ENCODE measurements at regions not wholly inside any gene's neighbourhood (a gene's known extent, or its start where the extent isn't known, plus 50 kb on each side); places are given as distances from the start of the nearest gene placed in this dataset.
A peak's percentile ranks its signal among the peaks of the same experiment; 100 is the strongest.

DNA sequence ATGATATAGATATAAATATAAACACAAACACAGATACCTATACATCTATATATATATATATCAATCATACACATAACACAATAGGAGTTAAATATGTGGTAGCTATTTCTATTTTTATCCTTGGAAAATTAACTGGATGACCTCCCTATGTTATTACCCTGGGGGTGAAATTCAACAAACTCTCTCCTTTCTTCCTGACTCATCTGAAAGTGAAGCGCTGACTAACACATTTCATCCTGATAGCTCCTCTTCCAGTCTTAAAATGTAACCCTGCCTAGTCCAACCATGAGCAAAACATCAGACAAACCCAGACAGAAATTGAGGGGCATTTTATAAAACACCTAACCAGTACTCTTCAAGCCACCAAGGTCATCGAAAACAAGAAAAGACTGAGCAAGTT, 220.6 kb upstream of the ISX start:
- 94 to 97% methylated on average over 2 of the region's 2 CpGs for WGBS, 2 donors
- no peak for TF ChIP-seq POLR2A (IDR thresholded peaks at IDR 0.05)
- TF ChIP-seq, protein P1, sequence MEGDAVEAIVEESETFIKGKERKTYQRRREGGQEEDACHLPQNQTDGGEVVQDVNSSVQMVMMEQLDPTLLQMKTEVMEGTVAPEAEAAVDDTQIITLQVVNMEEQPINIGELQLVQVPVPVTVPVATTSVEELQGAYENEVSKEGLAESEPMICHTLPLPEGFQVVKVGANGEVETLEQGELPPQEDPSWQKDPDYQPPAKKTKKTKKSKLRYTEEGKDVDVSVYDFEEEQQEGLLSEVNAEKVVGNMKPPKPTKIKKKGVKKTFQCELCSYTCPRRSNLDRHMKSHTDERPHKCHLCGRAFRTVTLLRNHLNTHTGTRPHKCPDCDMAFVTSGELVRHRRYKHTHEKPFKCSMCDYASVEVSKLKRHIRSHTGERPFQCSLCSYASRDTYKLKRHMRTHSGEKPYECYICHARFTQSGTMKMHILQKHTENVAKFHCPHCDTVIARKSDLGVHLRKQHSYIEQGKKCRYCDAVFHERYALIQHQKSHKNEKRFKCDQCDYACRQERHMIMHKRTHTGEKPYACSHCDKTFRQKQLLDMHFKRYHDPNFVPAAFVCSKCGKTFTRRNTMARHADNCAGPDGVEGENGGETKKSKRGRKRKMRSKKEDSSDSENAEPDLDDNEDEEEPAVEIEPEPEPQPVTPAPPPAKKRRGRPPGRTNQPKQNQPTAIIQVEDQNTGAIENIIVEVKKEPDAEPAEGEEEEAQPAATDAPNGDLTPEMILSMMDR (IDR thresholded peaks at IDR 0.05): no peak
- intact Hi-C loops (cut with DNase I; ENCODE audit: low total_unique reads): no loop called here
- Histone ChIP-seq H3K9me3 (no peaks in the 10 kb centered on the region), H3K27me3 (no peaks in the 10 kb centered on the region), H3K4me3 (no peak overlapping the region), H3K4me1 (no peaks in the 10 kb centered on the region), H3K27ac (no peak overlapping the region), H3K36me3 (ENCODE audit: low read depth, missing control alignments) (no peaks in the 10 kb centered on the region)
- DNase-seq: no peak

DNA sequence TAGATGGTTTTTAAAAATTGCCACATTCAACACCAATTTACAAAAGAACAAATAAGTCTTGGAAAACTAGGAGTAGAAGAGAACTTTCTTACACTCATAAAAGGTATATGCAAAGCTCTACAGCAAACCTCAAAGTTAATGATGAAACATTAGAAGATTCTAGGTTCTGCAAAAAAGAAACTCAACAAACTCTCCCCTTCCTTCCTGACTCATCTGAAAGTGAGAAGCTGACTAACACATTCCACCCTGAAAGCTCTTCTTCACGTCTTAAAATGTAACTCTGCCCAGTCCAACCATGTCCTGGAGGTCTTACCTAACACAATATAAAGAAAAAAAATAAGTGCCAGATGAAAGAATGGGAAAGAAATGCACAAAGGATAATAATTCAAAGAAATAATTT, 218.9 kb upstream of the ISX start:
- WGBS, 2 donors: 49 to 59% methylated on average over 1 of the region's 1 CpG
- TF ChIP-seq POLR2A (IDR thresholded peaks at IDR 0.05): no peak
- TF ChIP-seq, protein P1 (IDR thresholded peaks at IDR 0.05): no peak
- intact Hi-C loops (cut with DNase I; ENCODE audit: low total_unique reads): no loop called here
- Histone ChIP-seq H3K27me3 (no peaks in the 10 kb centered on the region), H3K4me1 (no peaks in the 10 kb centered on the region), H3K36me3 (ENCODE audit: low read depth, missing control alignments) (no peaks in the 10 kb centered on the region), H3K4me3 (no peak overlapping the region), H3K9me3 (no peaks in the 10 kb centered on the region), H3K27ac (no peak overlapping the region)
- no peak for DNase-seq

DNA sequence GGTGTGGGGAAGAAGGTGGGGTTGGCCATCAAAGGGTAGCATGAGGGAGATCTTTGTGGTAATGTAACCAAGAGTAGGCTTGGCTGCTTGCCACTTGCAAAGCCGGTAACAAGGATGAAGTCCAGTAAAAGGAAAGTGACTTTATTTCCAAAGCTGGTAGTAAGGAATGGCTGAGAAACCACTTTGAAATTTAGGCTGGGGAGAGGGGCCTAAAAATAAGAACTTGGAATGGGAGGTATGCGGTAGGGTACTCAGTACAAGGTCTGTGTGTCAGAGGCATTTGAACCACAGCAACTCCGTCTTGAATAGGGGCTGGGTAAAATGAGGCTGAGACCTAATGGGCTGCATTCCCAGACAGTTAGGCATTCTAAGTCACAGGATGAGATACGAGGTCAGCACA, 216.0 kb upstream of the ISX start:
- Histone ChIP-seq H3K4me1 (no peaks in the 10 kb centered on the region), H3K4me3 (no peak overlapping the region), H3K27me3 (no peaks in the 10 kb centered on the region), H3K27ac (no peak overlapping the region), H3K36me3 (ENCODE audit: low read depth, missing control alignments) (no peaks in the 10 kb centered on the region), H3K9me3 (no peaks in the 10 kb centered on the region)
- intact Hi-C loops (cut with DNase I; ENCODE audit: low total_unique reads): no loop called here
- TF ChIP-seq POLR2A (IDR thresholded peaks at IDR 0.05): no peak
- TF ChIP-seq, protein P1 (IDR thresholded peaks at IDR 0.05): no peak
- 60 to 65% methylated on average over 4 of the region's 4 CpGs for WGBS, 2 donors
- peak; percentile 16 for DNase-seq

DNA sequence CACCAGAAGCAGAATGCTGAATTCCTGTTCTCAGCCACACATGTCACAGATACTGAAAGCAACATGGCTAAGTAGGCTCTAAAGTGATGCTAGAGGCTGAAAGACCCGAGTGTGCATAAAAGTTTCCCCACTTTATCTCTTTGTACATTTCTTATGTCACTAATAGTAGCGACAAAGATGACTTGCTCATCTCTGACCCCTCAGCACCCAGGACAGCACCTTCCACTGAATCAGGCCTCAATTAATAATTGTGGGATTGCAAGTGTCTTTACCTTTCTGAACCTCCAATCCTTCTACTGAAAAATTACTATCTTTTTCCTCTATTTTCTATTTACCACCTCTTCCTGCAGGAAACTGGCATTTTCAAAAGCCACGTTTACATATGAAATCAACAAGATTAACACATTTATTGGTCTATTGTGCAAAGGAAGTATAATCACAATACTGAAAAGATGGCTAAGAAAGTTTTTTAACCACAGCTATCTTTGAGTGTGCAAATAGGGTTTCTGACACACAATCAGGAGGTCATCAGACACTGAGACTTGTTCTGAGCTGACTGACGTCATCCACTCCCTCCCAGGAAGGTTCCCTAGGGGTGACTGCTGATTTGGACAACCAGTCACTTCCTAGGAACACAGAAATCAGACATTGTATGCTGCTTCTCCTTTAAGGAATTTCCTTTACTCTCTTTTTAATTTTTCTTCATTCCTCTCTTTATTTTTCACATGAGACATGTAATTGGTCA, 213.9 kb upstream of the ISX start:
- no peak for DNase-seq
- no peaks in the 10 kb centered on the region for H3K9me3 ChIP-seq
- no peak overlapping the region for H3K27ac ChIP-seq
- H3K36me3 ChIP-seq (ENCODE audit: low read depth, missing control alignments): no peaks in the 10 kb centered on the region
- H3K4me1 ChIP-seq: no peaks in the 10 kb centered on the region
- H3K27me3 ChIP-seq: no peaks in the 10 kb centered on the region
- 52 to 57% methylated on average over 4 of the region's 4 CpGs for WGBS, 2 donors
- no peak overlapping the region for H3K4me3 ChIP-seq
- intact Hi-C loops (cut with DNase I; ENCODE audit: low total_unique reads): no loop called here
- no peak for TF ChIP-seq POLR2A (IDR thresholded peaks at IDR 0.05)
- TF ChIP-seq, protein P1 (IDR thresholded peaks at IDR 0.05): no peak

DNA sequence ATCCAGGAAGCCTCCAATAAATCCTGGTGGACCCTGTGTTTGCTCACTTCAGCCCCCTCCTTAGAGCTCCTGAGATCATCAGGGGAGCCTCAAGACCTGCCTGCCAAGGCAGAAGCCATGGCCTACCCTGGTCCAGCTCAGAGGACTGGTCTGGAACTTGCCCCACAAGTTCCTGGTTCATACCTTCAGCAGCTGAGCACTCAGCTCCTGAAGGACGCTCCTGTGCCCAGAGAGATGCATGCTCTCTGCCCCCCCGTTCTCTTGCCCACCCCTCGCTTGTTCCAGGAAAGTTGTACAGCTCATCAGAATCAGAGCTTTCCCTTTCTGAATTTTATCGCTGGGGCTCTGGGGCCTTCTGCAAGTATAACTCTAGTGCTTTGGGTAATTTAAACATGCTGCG, 210.5 kb upstream of the ISX start:
- no peaks in the 10 kb centered on the region for H3K27me3 ChIP-seq
- no peak for DNase-seq
- intact Hi-C loops (cut with DNase I; ENCODE audit: low total_unique reads): no loop called here

More for the DNA sequence above, 210.5 kb upstream of the ISX start:
- Histone ChIP-seq H3K27ac (no peak overlapping the region), H3K4me1 (no peaks in the 10 kb centered on the region), H3K9me3 (no peaks in the 10 kb centered on the region), H3K4me3 (no peak overlapping the region), H3K36me3 (ENCODE audit: low read depth, missing control alignments) (no peaks in the 10 kb centered on the region)
- TF ChIP-seq, protein P1 (IDR thresholded peaks at IDR 0.05): no peak
- no peak for TF ChIP-seq POLR2A (IDR thresholded peaks at IDR 0.05)
- WGBS, 2 donors: 79 to 86% methylated on average over 5 of the region's 5 CpGs

Data from testis (tissue), 2 donors.